HepG2 (cell line): ENCODE measurements at regions not wholly inside any gene's neighbourhood (a gene's known extent, or its start where the extent isn't known, plus 50 kb on each side); places are given as distances from the start of the nearest gene placed in this dataset.

Experiments
- FOXJ3 ChIP-seq: sonication (generic); formaldehyde crosslinking; IDR thresholded peaks from 2 replicates; pipeline ENCODE4 v1.4.0; 2020; ENCODE audit warnings: missing genetic modification reagents, mild to moderate bottlenecking, borderline replicate concordance
- FOXP4 ChIP-seq: sonication (generic); formaldehyde crosslinking; IDR thresholded peaks from 2 replicates; pipeline ENCODE4 v1.4.0; 2020; ENCODE audit warnings: missing genetic modification reagents
- HNF4A ChIP-seq: sonication (generic); formaldehyde crosslinking; IDR thresholded peaks from 2 replicates; pipeline ENCODE4 v1.4.0; 2020; ENCODE audit warnings: missing genetic modification reagents
- MAX ChIP-seq: IDR thresholded peaks from 2 replicates; pipeline ENCODE4 v1.6.1; 2012; ENCODE audit warnings: inconsistent platforms
- PBX3 ChIP-seq: sonication (generic); formaldehyde crosslinking; IDR thresholded peaks from 2 replicates; pipeline ENCODE4 v1.8.1; 2023; ENCODE audit warnings: missing genetic modification reagents, inconsistent platforms, borderline replicate concordance
- PRDM10 ChIP-seq: sonication (generic); formaldehyde crosslinking; IDR thresholded peaks from 2 replicates; pipeline ENCODE4 v1.4.0; 2020; ENCODE audit warnings: low read depth, missing genetic modification reagents
- RFXANK ChIP-seq: IDR thresholded peaks from 2 replicates; pipeline ENCODE4 v1.6.1; 2016
- ZNF580 ChIP-seq: IDR thresholded peaks from 2 replicates; pipeline ENCODE4 v1.6.1; 2016; ENCODE audit warnings: low read depth, borderline replicate concordance

GRCh38 chr1:192914696-192915095 lies 105.9 kb downstream of the RGS2 start:
- TF ChIP-seq FOXP4 = no peak
- TF ChIP-seq PRDM10 = no peak
- TF ChIP-seq MAX = no peak
- TF ChIP-seq FOXJ3 (CRISPR knock-in tag) = no peak
- TF ChIP-seq RFXANK (CRISPR knock-in tag) = no peak
- no peak for TF ChIP-seq HNF4A (CRISPR knock-in tag)
- TF ChIP-seq PBX3 (CRISPR knock-in tag) = no peak
- TF ChIP-seq ZNF580 (CRISPR knock-in tag) = no peak
